ENCODE measurements at regions not wholly inside any gene's neighbourhood (a gene's known extent, or its start where the extent isn't known, plus 50 kb on each side); places are given as distances from the start of the nearest gene placed in this dataset.

DNA sequence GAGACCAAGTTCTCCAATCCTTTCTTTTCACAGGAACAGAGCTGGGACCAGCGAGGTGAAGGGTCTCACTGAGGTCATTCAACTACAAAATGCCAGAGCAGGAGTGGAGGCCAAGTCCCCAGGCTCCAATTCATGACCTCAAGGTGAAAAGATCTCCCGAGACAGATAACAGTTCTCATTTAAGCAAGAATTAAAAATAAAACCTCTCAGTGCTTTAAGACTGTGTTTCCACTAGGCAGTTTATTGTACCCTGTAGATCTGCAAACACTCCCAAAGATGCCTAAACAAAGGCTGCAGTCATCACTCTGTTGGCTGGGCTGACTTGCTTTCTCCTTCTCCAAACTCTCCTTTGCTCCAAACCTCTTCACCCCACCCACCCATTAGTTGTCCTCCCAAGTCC is 74.8 kb upstream of the CXCL12 start:
- H3K9me3 ChIP-seq (ENCODE audit: control insufficient read depth in 1 of 2, low read length in 2 of 2) = no peaks in the 10 kb centered on the region
- no peak for DNase-seq
- H3K27me3 ChIP-seq (ENCODE audit: insufficient read depth, low read length) = no peaks in the 10 kb centered on the region
- H3K27ac Mint-ChIP-seq = no peak overlapping the region
- H3K4me3 ChIP-seq (ENCODE audit: low read length in 2 of 2) = no peak overlapping the region
- peaks cover 0 to 6% (median 0%) of the 10 kb centered on the region in 8 donors for H3K9me3 Mint-ChIP-seq
- H3K4me1 Mint-ChIP-seq = no peaks in the 10 kb centered on the region
- ChIA-PET CTCF (ENCODE audit: partially characterized antibody) (no interaction called here), POLR2A (ENCODE audit: partially characterized antibody) (no interaction called here)
- H3K4me3 Mint-ChIP-seq = no peak overlapping the region
- H3K36me3 ChIP-seq (ENCODE audit: insufficient read depth, low read length) = no peaks in the 10 kb centered on the region
- intact Hi-C loops (cut with micrococcal nuclease) = no loop called here
- H3K4me1 ChIP-seq (ENCODE audit: insufficient read depth, low read length) = no peaks in the 10 kb centered on the region
- no peak overlapping the region for H3K27ac ChIP-seq (ENCODE audit: low read depth, low read length)
- H3K36me3 Mint-ChIP-seq = no peaks in the 10 kb centered on the region
- H3K27me3 Mint-ChIP-seq = peaks cover 3 to 6% of the 10 kb centered on the region in 2 donors

DNA sequence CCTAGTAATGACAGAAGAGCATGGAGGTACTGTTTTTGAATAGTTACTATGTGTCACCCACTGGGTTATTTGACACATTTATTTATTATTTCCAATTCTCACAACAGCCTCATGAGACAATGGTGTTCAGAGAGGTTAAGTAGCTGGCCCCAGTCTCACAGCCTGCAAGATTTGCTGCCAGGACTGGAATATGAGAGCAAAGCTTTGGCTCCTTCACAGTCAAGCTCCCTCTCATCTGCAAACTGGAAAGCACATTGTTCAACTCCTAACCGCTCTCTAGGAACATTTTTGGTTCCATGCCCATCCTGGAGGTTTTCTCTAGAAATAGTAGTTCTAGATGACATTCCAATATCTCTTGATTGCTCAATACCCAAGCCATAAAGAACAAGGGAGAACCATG is 75.5 kb upstream of the CXCL12 start:
- H3K27me3 Mint-ChIP-seq = peaks cover 6% of the 10 kb centered on the region in 2 donors
- no peaks in the 10 kb centered on the region for H3K4me1 Mint-ChIP-seq
- H3K27ac Mint-ChIP-seq = no peak overlapping the region

DNA sequence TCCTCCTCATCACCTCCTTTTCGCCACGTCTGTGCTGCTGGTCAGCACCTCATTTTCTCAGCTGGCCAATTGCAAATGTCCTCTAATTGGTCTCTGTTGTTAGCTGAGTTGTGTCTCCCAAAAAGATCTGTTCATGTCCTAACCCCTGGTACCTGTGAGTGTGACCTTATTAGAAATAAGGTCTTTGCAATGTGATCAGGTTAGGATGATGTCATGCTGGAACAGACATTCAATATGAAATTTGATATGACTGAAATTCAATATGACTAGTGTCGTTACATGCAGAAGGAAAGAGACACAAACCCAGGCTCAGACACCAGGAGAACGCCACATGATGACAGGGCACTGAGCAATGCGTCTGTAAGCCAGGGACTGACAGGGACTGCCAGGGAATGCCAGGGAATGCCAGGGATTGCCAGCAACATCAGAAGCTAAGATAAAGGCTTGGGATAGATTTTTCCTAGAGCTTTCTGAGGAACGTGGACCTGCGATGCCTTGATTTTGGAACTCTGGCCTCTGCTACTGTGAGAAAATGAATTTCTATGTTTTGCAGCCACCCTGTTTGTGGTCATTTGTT is 77.5 kb upstream of the CXCL12 start:
- no peaks in the 10 kb centered on the region for H3K36me3 Mint-ChIP-seq
- no peak overlapping the region for H3K4me3 ChIP-seq (ENCODE audit: low read length in 2 of 2)
- H3K36me3 ChIP-seq (ENCODE audit: insufficient read depth, low read length) = no peaks in the 10 kb centered on the region
- H3K9me3 Mint-ChIP-seq = peaks cover 0 to 6% (median 0%) of the 10 kb centered on the region in 8 donors
- H3K9me3 ChIP-seq (ENCODE audit: control insufficient read depth in 1 of 2, low read length in 2 of 2) = no peaks in the 10 kb centered on the region
- no peak overlapping the region for H3K4me3 Mint-ChIP-seq
- H3K27me3 Mint-ChIP-seq = peaks cover 3 to 5% of the 10 kb centered on the region in 2 donors
- no peak overlapping the region for H3K27ac ChIP-seq (ENCODE audit: low read depth, low read length)
- no peak overlapping the region for H3K27ac Mint-ChIP-seq
- CTCF ChIA-PET (ENCODE audit: partially characterized antibody) = no interaction called here
- intact Hi-C loops (cut with micrococcal nuclease) = no loop called here
- DNase-seq = no peak
- H3K27me3 ChIP-seq (ENCODE audit: insufficient read depth, low read length) = no peaks in the 10 kb centered on the region
- no peaks in the 10 kb centered on the region for H3K4me1 Mint-ChIP-seq
- POLR2A ChIA-PET (ENCODE audit: partially characterized antibody) = no interaction called here
- no peaks in the 10 kb centered on the region for H3K4me1 ChIP-seq (ENCODE audit: insufficient read depth, low read length)

More for the DNA sequence above, 75.5 kb upstream of the CXCL12 start:
- intact Hi-C loops (cut with micrococcal nuclease) = no loop called here
- no peak for DNase-seq
- H3K27me3 ChIP-seq (ENCODE audit: insufficient read depth, low read length) = no peaks in the 10 kb centered on the region
- H3K4me3 Mint-ChIP-seq = no peak overlapping the region
- ChIA-PET CTCF (ENCODE audit: partially characterized antibody) (no interaction called here), POLR2A (ENCODE audit: partially characterized antibody) (no interaction called here)
- no peaks in the 10 kb centered on the region for H3K9me3 ChIP-seq (ENCODE audit: control insufficient read depth in 1 of 2, low read length in 2 of 2)
- no peak overlapping the region for H3K4me3 ChIP-seq (ENCODE audit: low read length in 2 of 2)
- no peak overlapping the region for H3K27ac ChIP-seq (ENCODE audit: low read depth, low read length)
- no peaks in the 10 kb centered on the region for H3K4me1 ChIP-seq (ENCODE audit: insufficient read depth, low read length)
- peaks cover 0 to 6% (median 0%) of the 10 kb centered on the region in 8 donors for H3K9me3 Mint-ChIP-seq
- H3K36me3 Mint-ChIP-seq = no peaks in the 10 kb centered on the region
- H3K36me3 ChIP-seq (ENCODE audit: insufficient read depth, low read length) = no peaks in the 10 kb centered on the region

DNA sequence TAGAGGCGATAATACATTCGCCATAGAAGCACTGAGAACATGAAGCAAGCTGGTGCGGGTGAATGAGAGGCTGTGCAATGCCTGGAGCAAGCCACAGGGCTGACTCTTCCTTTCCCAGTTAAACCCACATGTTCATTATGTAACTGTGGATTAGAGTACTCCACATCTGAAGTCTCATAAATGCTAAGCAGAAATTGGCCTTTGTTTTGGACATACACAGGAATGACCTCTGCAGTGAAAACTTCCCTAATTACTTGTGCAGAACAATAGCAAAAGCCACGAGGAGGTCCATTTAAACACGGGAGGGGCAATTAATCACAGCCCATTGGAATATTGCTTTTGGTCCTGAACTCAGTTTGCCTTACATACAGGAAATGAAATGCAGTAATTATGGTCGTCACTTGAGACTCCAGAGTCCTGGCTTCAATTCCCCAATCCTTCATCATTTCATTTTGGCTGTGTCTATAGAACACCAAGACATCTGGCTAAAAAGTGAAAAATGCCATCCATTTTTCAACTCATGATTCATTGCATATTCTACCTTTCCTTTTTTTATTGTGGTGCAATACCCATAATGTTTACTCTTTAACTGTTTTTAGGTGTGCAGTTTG is 78.7 kb upstream of the CXCL12 start:
- Histone ChIP-seq H3K27me3 (ENCODE audit: insufficient read depth, low read length) (no peaks in the 10 kb centered on the region), H3K9me3 (ENCODE audit: control insufficient read depth in 1 of 2, low read length in 2 of 2) (no peaks in the 10 kb centered on the region), H3K4me3 (ENCODE audit: low read length in 2 of 2) (no peak overlapping the region), H3K4me1 (ENCODE audit: insufficient read depth, low read length) (no peaks in the 10 kb centered on the region), H3K36me3 (ENCODE audit: insufficient read depth, low read length) (no peaks in the 10 kb centered on the region), H3K27ac (ENCODE audit: low read depth, low read length) (no peak overlapping the region)
- POLR2A ChIA-PET (ENCODE audit: partially characterized antibody) = no interaction called here
- H3K4me1 Mint-ChIP-seq = no peaks in the 10 kb centered on the region
- no peak for DNase-seq
- no peak overlapping the region for H3K4me3 Mint-ChIP-seq
- peaks cover 3 to 5% of the 10 kb centered on the region in 2 donors for H3K27me3 Mint-ChIP-seq
- intact Hi-C loops (cut with micrococcal nuclease) = no loop called here
- no peak overlapping the region for H3K27ac Mint-ChIP-seq
- H3K36me3 Mint-ChIP-seq = no peaks in the 10 kb centered on the region
- CTCF ChIA-PET (ENCODE audit: partially characterized antibody) = no interaction called here
- peaks cover 0 to 4% (median 0%) of the 10 kb centered on the region in 8 donors for H3K9me3 Mint-ChIP-seq

DNA sequence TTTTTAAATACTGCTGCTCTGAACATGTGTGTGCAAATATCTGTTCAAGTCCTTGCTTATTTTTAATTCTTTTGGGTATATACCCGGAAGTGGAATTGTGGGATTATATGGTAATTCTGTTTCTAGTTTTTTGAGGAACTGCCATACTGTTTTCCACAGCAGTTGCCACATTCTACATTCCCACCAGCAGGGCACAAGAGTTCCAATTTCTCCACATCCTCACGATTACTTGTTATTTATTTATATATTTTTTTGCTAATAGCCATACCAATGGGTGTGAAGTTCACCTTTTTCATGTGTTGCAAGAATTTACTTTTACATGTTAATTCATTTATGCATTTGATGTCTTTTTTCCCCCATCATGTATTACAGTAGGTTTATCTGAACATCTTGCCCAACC is 79.6 kb upstream of the CXCL12 start:
- no peaks in the 10 kb centered on the region for H3K4me1 Mint-ChIP-seq
- H3K4me3 Mint-ChIP-seq = no peak overlapping the region
- intact Hi-C loops (cut with micrococcal nuclease) = no loop called here

DNA sequence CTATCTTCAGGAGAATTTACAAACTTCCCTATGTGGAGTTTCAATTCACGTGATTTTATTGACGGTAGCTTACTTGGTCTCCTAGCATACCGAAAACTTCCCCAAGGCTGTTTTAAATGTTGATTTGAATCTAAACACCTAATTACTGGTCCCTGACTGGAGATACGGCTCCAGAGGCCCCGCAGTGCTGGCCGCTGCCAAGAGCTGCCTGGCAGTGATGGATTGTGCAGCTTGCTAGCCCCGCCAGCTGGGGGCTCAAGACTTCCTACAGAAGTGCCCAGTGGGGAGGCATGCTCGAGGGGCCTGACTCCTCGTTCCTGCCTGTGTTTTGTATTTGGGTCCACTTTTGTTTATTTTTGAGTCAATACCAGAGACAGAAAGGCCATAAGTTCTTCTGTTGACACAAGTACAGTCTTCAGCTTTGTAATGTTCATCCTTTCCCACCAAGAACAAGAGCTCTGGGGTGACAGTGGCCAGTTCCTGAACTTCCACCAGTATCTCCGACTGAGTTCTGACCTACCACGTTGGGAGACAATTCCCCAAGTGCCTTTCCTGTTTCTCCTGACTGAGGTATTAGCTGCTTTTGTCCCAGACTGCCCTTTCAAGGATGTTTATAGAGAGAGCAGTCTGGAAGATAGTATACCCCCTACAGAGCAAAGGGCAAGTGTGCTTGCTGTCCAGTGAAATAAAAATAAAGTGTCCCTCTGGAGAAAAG is 80.7 kb upstream of the CXCL12 start:
- H3K27me3 Mint-ChIP-seq = peaks cover 5% of the 10 kb centered on the region in 2 donors
- ChIA-PET POLR2A (ENCODE audit: partially characterized antibody) (no interaction called here), CTCF (ENCODE audit: partially characterized antibody) (no interaction called here)
- H3K4me1 Mint-ChIP-seq = no peaks in the 10 kb centered on the region
- no peaks in the 10 kb centered on the region for H3K27me3 ChIP-seq (ENCODE audit: insufficient read depth, low read length)
- no peaks in the 10 kb centered on the region for H3K36me3 Mint-ChIP-seq
- H3K4me1 ChIP-seq (ENCODE audit: insufficient read depth, low read length) = no peaks in the 10 kb centered on the region
- no peak overlapping the region for H3K4me3 ChIP-seq (ENCODE audit: low read length in 2 of 2)
- no peak overlapping the region for H3K4me3 Mint-ChIP-seq
- no peaks in the 10 kb centered on the region for H3K9me3 ChIP-seq (ENCODE audit: control insufficient read depth in 1 of 2, low read length in 2 of 2)
- H3K9me3 Mint-ChIP-seq = peaks cover 0 to 4% (median 0%) of the 10 kb centered on the region in 8 donors
- intact Hi-C loops (cut with micrococcal nuclease) = no loop called here
- DNase-seq = no peak
- H3K36me3 ChIP-seq (ENCODE audit: insufficient read depth, low read length) = no peaks in the 10 kb centered on the region
- no peak overlapping the region for H3K27ac Mint-ChIP-seq
- no peak overlapping the region for H3K27ac ChIP-seq (ENCODE audit: low read depth, low read length)

More for the DNA sequence above, 79.6 kb upstream of the CXCL12 start:
- H3K4me1 ChIP-seq (ENCODE audit: insufficient read depth, low read length) = no peaks in the 10 kb centered on the region
- H3K36me3 ChIP-seq (ENCODE audit: insufficient read depth, low read length) = no peaks in the 10 kb centered on the region
- H3K9me3 Mint-ChIP-seq = peaks cover 0 to 4% (median 0%) of the 10 kb centered on the region in 8 donors
- H3K27me3 ChIP-seq (ENCODE audit: insufficient read depth, low read length) = no peaks in the 10 kb centered on the region
- ChIA-PET POLR2A (ENCODE audit: partially characterized antibody) (no interaction called here), CTCF (ENCODE audit: partially characterized antibody) (no interaction called here)
- no peak overlapping the region for H3K4me3 ChIP-seq (ENCODE audit: low read length in 2 of 2)
- H3K9me3 ChIP-seq (ENCODE audit: control insufficient read depth in 1 of 2, low read length in 2 of 2) = no peaks in the 10 kb centered on the region
- H3K36me3 Mint-ChIP-seq = no peaks in the 10 kb centered on the region
- no peak overlapping the region for H3K27ac Mint-ChIP-seq
- peaks cover 4 to 5% of the 10 kb centered on the region in 2 donors for H3K27me3 Mint-ChIP-seq
- no peak for DNase-seq
- H3K27ac ChIP-seq (ENCODE audit: low read depth, low read length) = no peak overlapping the region

DNA sequence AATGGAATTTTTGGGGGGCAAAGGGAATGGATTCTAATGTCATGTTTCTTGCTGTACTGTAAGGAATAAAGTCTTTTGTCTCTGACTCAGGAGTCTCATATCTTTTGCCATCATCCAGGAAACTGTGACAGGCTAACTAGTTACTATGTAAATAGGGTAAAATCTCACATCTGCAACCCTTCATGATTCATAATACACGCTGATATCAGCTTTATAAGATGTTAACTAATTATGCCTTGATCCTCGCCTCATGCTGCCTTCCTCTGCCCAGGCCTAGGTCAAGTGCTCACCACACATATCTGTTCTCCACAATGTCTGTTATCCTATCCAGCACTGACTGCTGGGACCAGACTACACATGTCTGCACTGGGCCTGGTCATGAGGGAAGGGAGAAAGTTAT is 81.3 kb upstream of the CXCL12 start:
- no peak overlapping the region for H3K27ac Mint-ChIP-seq
- intact Hi-C loops (cut with micrococcal nuclease) = no loop called here
- H3K27me3 ChIP-seq (ENCODE audit: insufficient read depth, low read length) = no peaks in the 10 kb centered on the region
- H3K36me3 Mint-ChIP-seq = no peaks in the 10 kb centered on the region
- no peak for DNase-seq
- H3K4me3 ChIP-seq (ENCODE audit: low read length in 2 of 2) = no peak overlapping the region
- H3K9me3 Mint-ChIP-seq = peaks cover 0 to 5% (median 0%) of the 10 kb centered on the region in 8 donors
- H3K27ac ChIP-seq (ENCODE audit: low read depth, low read length) = no peak overlapping the region
- no peaks in the 10 kb centered on the region for H3K4me1 Mint-ChIP-seq
- H3K4me3 Mint-ChIP-seq = no peak overlapping the region
- H3K9me3 ChIP-seq (ENCODE audit: control insufficient read depth in 1 of 2, low read length in 2 of 2) = no peaks in the 10 kb centered on the region
- peaks cover 5% of the 10 kb centered on the region in 2 donors for H3K27me3 Mint-ChIP-seq
- H3K4me1 ChIP-seq (ENCODE audit: insufficient read depth, low read length) = no peaks in the 10 kb centered on the region
- POLR2A ChIA-PET (ENCODE audit: partially characterized antibody) = no interaction called here
- CTCF ChIA-PET (ENCODE audit: partially characterized antibody) = no interaction called here
- H3K36me3 ChIP-seq (ENCODE audit: insufficient read depth, low read length) = no peaks in the 10 kb centered on the region

Data from CD4-positive, alpha-beta memory T cell (primary cell).